ENCODE measurements at regions not wholly inside any gene's neighbourhood (a gene's known extent, or its start where the extent isn't known, plus 50 kb on each side); places are given as distances from the start of the nearest gene placed in this dataset.

- peaks cover 0 to 5% (median 0%) of the 10 kb centered on the region in 5 donors for H3K4me1 ChIP-seq (ENCODE audit: control insufficient read depth in 5 of 5, insufficient read depth in 5 of 5, low read length in 5 of 5)
- no peak overlapping the region for H3K27ac ChIP-seq (ENCODE audit: low read depth in 1 of 2, low read length in 1 of 2)
- no peak for TF ChIP-seq CTCF (IDR thresholded peaks at IDR 0.05; ENCODE audit: control extremely low read depth, extremely low read depth)
- H3K27me3 ChIP-seq (ENCODE audit: control insufficient read depth in 3 of 3, insufficient read depth in 3 of 3, low read length in 2 of 3): no peaks in the 10 kb centered on the region
- no peak for DNase-seq
- no peaks in the 10 kb centered on the region for H3K9me3 ChIP-seq (ENCODE audit: control insufficient read depth in 4 of 4, insufficient read depth in 3 of 4, low read length in 3 of 4)
- H3K36me3 ChIP-seq (ENCODE audit: control insufficient read depth in 4 of 4, insufficient read depth in 4 of 4, low read length in 4 of 4): no peaks in the 10 kb centered on the region
- ATAC-seq (ENCODE audit: insufficient read depth, low FRiP score): no peak
- H3K9ac ChIP-seq (ENCODE audit: insufficient read depth in 1 of 2, low read length in 2 of 2): no peak overlapping the region
- WGBS, 2 donors: 59 to 73% methylated on average over 9 of the region's 9 CpGs
- no peak overlapping the region for H3K4me3 ChIP-seq
These were observed 83.0 kb downstream of the LYZL2 start for GRCh38 chr10:30546511-30546910.

- Histone ChIP-seq H3K4me1 (ENCODE audit: control insufficient read depth in 5 of 5, insufficient read depth in 5 of 5, low read length in 5 of 5) (peaks cover 0 to 8% (median 3%) of the 10 kb centered on the region in 5 donors), H3K27me3 (ENCODE audit: control insufficient read depth in 3 of 3, insufficient read depth in 3 of 3, low read length in 2 of 3) (no peaks in the 10 kb centered on the region), H3K4me3 (no peak overlapping the region), H3K36me3 (ENCODE audit: control insufficient read depth in 4 of 4, insufficient read depth in 4 of 4, low read length in 4 of 4) (no peaks in the 10 kb centered on the region), H3K27ac (ENCODE audit: low read depth in 1 of 2, low read length in 1 of 2) (peak overlapping the region in 1 of 2 donors; percentile 31), H3K9me3 (ENCODE audit: control insufficient read depth in 4 of 4, insufficient read depth in 3 of 4, low read length in 3 of 4) (no peaks in the 10 kb centered on the region), H3K9ac (ENCODE audit: insufficient read depth in 1 of 2, low read length in 2 of 2) (no peak overlapping the region)
- ATAC-seq (ENCODE audit: insufficient read depth, low FRiP score) (no peak), DNase-seq (no peak)
- no peak for TF ChIP-seq CTCF (IDR thresholded peaks at IDR 0.05; ENCODE audit: control extremely low read depth, extremely low read depth)
- WGBS, 2 donors: 89 to 91% methylated on average over 3 of the region's 3 CpGs
These were observed 86.7 kb downstream of the LYZL2 start for GRCh38 chr10:30542895-30543288.

DNA sequence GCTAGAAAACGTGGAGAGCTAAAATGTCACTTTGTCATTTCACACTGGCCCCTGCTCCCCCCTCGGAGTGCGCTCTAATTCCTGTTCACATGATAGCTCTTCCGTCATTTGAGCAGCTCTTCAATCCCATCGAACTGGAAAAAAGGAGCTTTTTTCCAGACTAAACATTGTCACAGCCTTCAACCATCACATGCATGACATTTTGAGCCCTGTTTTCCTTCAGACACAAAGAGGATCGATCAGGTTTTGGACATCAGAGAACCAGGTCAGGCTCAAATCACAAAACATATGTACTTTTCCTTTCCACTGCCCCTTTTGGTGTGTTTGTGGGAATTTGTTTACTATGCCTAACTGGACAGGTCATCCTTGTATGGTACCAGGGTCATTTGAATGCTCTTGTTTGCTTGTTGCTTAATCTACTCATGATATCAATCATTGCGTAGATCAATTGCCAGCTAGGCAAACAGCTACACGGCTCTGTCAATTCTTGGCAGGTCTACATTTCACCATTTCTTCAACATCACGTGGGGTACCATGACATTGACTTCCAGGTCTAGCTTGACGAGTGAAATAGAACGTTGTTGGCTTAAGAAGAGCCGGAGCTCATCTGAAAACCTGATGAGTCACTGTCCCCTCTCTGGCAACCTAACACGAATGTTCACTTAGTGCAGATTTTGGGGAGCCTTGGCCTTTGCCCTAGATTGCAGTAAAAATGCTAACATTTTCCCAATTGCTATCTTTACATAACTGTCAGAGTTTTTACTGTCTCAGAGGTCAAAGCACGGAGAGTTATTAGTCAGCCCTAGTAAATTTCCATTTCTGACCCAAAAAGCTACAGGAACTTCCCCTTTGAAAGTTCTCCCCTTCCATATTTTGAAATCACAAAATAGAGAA lies 87.3 kb downstream of the LYZL2 start:
- TF ChIP-seq CTCF (IDR thresholded peaks at IDR 0.05; ENCODE audit: control extremely low read depth, extremely low read depth): no peak
- ATAC-seq (ENCODE audit: insufficient read depth, low FRiP score) (peak; percentile 65), DNase-seq (peak in 1 of 3 donors; percentile 44)
- Histone ChIP-seq H3K9me3 (ENCODE audit: control insufficient read depth in 4 of 4, insufficient read depth in 3 of 4, low read length in 3 of 4) (no peaks in the 10 kb centered on the region), H3K9ac (ENCODE audit: insufficient read depth in 1 of 2, low read length in 2 of 2) (no peak overlapping the region), H3K4me1 (ENCODE audit: control insufficient read depth in 5 of 5, insufficient read depth in 5 of 5, low read length in 5 of 5) (peaks cover 0 to 14% (median 3%) of the 10 kb centered on the region in 5 donors), H3K4me3 (no peak overlapping the region), H3K27me3 (ENCODE audit: control insufficient read depth in 3 of 3, insufficient read depth in 3 of 3, low read length in 2 of 3) (no peaks in the 10 kb centered on the region), H3K36me3 (ENCODE audit: control insufficient read depth in 4 of 4, insufficient read depth in 4 of 4, low read length in 4 of 4) (no peaks in the 10 kb centered on the region), H3K27ac (ENCODE audit: low read depth in 1 of 2, low read length in 1 of 2) (peak overlapping the region in 1 of 2 donors; percentile 42)
- 40 to 56% methylated on average over 14 of the region's 14 CpGs for WGBS, 2 donors

Measured in lung (tissue), 11 donors.